ENCODE measurements at regions not wholly inside any gene's neighbourhood (a gene's known extent, or its start where the extent isn't known, plus 50 kb on each side); places are given as distances from the start of the nearest gene placed in this dataset.

DNA sequence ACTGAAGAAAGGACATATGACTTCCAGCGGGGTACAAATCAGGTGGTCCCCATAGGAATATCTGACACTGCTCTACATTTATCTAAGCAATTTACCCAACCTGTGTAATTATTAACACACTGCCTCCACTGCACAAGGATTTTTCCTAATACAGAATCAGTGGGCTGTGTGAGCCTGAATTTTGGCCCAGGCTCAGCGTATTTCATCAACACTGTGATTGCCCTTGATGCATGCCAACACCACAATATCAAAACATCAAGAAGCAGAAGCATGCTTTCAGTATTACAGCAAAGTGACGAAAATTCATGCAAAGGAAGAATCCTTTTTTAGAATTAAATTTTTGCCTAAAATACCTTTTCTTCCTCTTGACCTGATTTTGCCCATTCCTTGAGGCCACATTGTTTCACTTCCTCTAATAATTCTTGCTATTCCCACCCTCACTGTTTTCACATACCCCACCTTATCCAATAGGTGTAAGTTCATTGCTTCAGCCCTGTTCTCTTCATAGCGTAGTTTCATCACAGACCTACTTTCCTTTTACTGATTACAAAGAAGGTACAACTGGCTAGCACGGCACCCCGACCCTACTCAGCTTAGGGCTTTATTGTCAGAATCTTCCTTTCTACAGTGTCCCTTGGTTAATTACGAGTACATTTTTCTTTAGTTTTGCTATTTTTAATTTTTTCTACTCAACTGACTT is 83.7 kb upstream of the PTCHD4 start:
- ATAC-seq (replicated peaks in 1 of 4) (no peak), DNase-seq (no peak)
- Histone ChIP-seq H3K27ac (ENCODE audit: low read length) (no peak overlapping the region), H3K27me3 (replicated peaks in 1 of 2; ENCODE audit: control insufficient read depth in 2 of 2, extremely low read depth in 1 of 2, insufficient read depth in 2 of 2, low read length in 1 of 2) (no peaks in the 10 kb centered on the region), H3K4me3 (ENCODE audit: control insufficient read depth in 1 of 2, extremely low read depth in 1 of 2, low read length in 1 of 2) (no peak overlapping the region), H3K36me3 (ENCODE audit: control insufficient read depth in 2 of 2, extremely low read depth in 1 of 2, insufficient read depth in 1 of 2, low read length in 1 of 2) (no peaks in the 10 kb centered on the region), H3K4me1 (ENCODE audit: control insufficient read depth in 1 of 2, extremely low read depth in 1 of 2, insufficient read depth in 2 of 2, low read length in 2 of 2) (no peaks in the 10 kb centered on the region), H3K9me3 (no peaks in the 10 kb centered on the region)
- Mint-ChIP-seq H3K4me3 (no peak overlapping the region), H3K36me3 (no peaks in the 10 kb centered on the region), H3K27ac (no peak overlapping the region), H3K4me1 (no peaks in the 10 kb centered on the region), H3K9me3 (peaks cover 2 to 7% (median 3%) of the 10 kb centered on the region in 3 donors), H3K27me3 (no peaks in the 10 kb centered on the region)
- WGBS (ENCODE audit: insufficient coverage) = 59% methylated on average over 4 of the region's 7 CpGs
- ChIA-PET CTCF (no interaction called here), POLR2A (no interaction called here)

DNA sequence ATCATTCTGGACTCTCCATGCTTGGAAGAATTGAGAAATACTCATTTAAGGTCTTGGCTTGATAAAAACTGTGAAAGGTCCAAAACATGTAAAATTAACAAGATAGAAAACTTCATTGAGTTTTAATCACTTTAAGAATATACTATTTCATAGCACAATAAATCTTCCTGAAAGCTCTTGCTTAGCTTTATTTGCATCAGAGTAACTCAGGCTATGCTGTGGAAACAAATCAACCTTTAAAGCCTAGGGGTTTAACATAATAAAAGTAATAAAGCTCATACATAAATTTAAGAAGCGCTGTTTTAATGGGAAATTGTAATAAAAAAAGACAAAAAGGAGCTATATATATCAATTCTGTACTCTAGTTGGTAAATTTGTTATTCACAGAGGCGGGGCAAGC is 77.2 kb upstream of the PTCHD4 start:
- CTCF ChIA-PET = no interaction called here
- POLR2A ChIA-PET = no interaction called here
- Histone ChIP-seq H3K4me3 (ENCODE audit: control insufficient read depth in 1 of 2, extremely low read depth in 1 of 2, low read length in 1 of 2) (no peak overlapping the region), H3K4me1 (ENCODE audit: control insufficient read depth in 1 of 2, extremely low read depth in 1 of 2, insufficient read depth in 2 of 2, low read length in 2 of 2) (no peaks in the 10 kb centered on the region), H3K27ac (ENCODE audit: low read length) (no peak overlapping the region), H3K27me3 (replicated peaks in 1 of 2; ENCODE audit: control insufficient read depth in 2 of 2, extremely low read depth in 1 of 2, insufficient read depth in 2 of 2, low read length in 1 of 2) (no peaks in the 10 kb centered on the region), H3K36me3 (ENCODE audit: control insufficient read depth in 2 of 2, extremely low read depth in 1 of 2, insufficient read depth in 1 of 2, low read length in 1 of 2) (no peaks in the 10 kb centered on the region), H3K9me3 (no peaks in the 10 kb centered on the region)
- no peak for ATAC-seq (replicated peaks in 1 of 4)
- Mint-ChIP-seq H3K27ac (no peak overlapping the region), H3K4me3 (no peak overlapping the region), H3K36me3 (no peaks in the 10 kb centered on the region), H3K27me3 (no peaks in the 10 kb centered on the region), H3K4me1 (no peaks in the 10 kb centered on the region), H3K9me3 (peaks cover 0 to 4% (median 3%) of the 10 kb centered on the region in 3 donors)
- DNase-seq = no peak
- WGBS (ENCODE audit: insufficient coverage) = no CpG with 5 or more reads among the region's 2 CpGs

DNA sequence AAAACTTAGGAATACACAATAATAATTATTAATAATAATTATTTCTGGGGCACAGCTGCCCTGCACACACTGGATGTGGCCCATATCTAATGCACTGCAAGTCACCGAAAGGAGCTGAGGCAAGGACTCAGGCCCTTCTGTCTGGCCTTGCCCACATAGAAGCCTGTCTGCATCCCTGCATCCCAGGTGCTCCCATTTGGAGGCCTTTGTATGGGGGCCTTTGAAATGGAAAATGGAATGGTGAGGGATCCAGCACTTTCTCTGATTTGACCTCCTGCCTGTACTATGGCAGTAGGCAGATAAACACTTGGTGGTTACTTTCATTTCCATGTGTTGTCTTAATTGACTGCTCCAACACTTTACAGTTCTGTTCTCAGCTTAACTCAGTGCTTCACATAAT is 75.7 kb upstream of the PTCHD4 start:
- ChIA-PET POLR2A (no interaction called here), CTCF (no interaction called here)
- Mint-ChIP-seq H3K27me3 (no peaks in the 10 kb centered on the region), H3K9me3 (peaks cover 0 to 4% (median 3%) of the 10 kb centered on the region in 3 donors), H3K4me1 (no peaks in the 10 kb centered on the region), H3K27ac (no peak overlapping the region), H3K4me3 (no peak overlapping the region), H3K36me3 (no peaks in the 10 kb centered on the region)
- no peak overlapping the region for H3K27ac ChIP-seq (ENCODE audit: low read length)
- H3K27me3 ChIP-seq (replicated peaks in 1 of 2; ENCODE audit: control insufficient read depth in 2 of 2, extremely low read depth in 1 of 2, insufficient read depth in 2 of 2, low read length in 1 of 2) = no peaks in the 10 kb centered on the region
- no peak for DNase-seq
- H3K9me3 ChIP-seq = no peaks in the 10 kb centered on the region
- no peaks in the 10 kb centered on the region for H3K4me1 ChIP-seq (ENCODE audit: control insufficient read depth in 1 of 2, extremely low read depth in 1 of 2, insufficient read depth in 2 of 2, low read length in 2 of 2)
- 100% methylated on average over 1 of the region's 1 CpG for WGBS (ENCODE audit: insufficient coverage)
- H3K36me3 ChIP-seq (ENCODE audit: control insufficient read depth in 2 of 2, extremely low read depth in 1 of 2, insufficient read depth in 1 of 2, low read length in 1 of 2) = no peaks in the 10 kb centered on the region
- no peak overlapping the region for H3K4me3 ChIP-seq (ENCODE audit: control insufficient read depth in 1 of 2, extremely low read depth in 1 of 2, low read length in 1 of 2)
- no peak for ATAC-seq (replicated peaks in 1 of 4)

DNA sequence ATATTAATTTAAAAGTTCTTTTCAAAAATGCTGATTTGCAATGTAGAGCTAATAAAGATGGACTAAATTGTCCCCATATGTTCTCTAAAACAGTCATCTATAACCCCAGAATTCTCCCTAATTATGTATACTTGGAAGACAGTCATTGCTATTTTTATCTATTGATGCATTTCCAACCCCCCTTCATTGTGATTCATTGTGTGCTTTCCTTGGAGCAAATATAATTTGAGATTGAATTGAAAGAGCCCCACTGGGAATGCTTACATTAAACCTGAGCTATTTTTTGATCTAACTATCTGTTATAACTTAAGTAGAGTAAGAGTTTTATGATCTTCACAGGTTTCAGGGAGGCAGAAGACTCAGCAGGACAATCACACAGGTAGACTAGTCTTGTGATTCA is 73.7 kb upstream of the PTCHD4 start:
- Histone ChIP-seq H3K36me3 (ENCODE audit: control insufficient read depth in 2 of 2, extremely low read depth in 1 of 2, insufficient read depth in 1 of 2, low read length in 1 of 2) (no peaks in the 10 kb centered on the region), H3K4me3 (ENCODE audit: control insufficient read depth in 1 of 2, extremely low read depth in 1 of 2, low read length in 1 of 2) (no peak overlapping the region), H3K9me3 (no peaks in the 10 kb centered on the region), H3K4me1 (ENCODE audit: control insufficient read depth in 1 of 2, extremely low read depth in 1 of 2, insufficient read depth in 2 of 2, low read length in 2 of 2) (no peaks in the 10 kb centered on the region), H3K27me3 (replicated peaks in 1 of 2; ENCODE audit: control insufficient read depth in 2 of 2, extremely low read depth in 1 of 2, insufficient read depth in 2 of 2, low read length in 1 of 2) (no peaks in the 10 kb centered on the region), H3K27ac (ENCODE audit: low read length) (no peak overlapping the region)
- CTCF ChIA-PET = no interaction called here
- Mint-ChIP-seq H3K4me3 (no peak overlapping the region), H3K27ac (no peak overlapping the region), H3K27me3 (no peaks in the 10 kb centered on the region), H3K4me1 (no peaks in the 10 kb centered on the region), H3K9me3 (peaks cover 2 to 4% (median 3%) of the 10 kb centered on the region in 3 donors), H3K36me3 (no peaks in the 10 kb centered on the region)
- ATAC-seq (replicated peaks in 1 of 4) (no peak), DNase-seq (no peak)
- POLR2A ChIA-PET = no interaction called here

DNA sequence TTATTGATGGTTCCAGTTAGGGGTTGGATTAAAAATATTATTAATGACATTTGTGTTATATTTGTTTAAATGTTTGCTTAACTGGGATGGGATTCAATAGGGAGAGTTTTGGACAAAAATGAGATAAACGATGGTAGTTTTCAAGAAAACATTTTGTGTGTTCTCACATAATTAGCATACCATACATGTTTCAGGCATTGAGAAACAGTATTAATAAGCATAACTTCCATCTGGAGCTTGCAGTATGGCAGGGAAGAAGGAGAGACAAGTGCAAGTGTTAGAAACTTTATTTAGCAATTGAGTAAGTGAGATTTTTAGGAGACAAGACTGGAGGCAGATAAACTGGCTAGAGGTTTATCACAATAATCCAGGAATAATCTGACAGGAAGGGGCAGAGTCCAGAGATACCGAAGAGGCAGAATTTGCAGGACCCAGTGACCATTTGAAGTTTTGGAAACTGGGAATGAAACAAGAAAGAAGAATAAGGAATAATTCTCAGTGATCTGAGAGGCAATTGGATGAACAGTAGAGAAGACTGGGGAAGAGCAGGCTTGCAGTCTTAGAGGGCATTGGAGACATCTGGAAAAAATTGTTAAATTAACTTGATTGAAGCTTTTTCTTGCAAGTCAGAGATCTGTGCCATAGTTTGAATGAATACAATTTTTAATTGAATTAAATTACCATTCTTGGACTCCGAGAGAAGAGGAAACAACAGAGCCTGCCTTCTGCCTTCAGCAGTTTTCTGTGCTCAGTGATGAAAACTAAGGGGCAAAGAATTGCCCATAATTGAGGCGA is 73.0 kb upstream of the PTCHD4 start:
- Histone ChIP-seq H3K27me3 (replicated peaks in 1 of 2; ENCODE audit: control insufficient read depth in 2 of 2, extremely low read depth in 1 of 2, insufficient read depth in 2 of 2, low read length in 1 of 2) (no peaks in the 10 kb centered on the region), H3K9me3 (no peaks in the 10 kb centered on the region), H3K4me1 (ENCODE audit: control insufficient read depth in 1 of 2, extremely low read depth in 1 of 2, insufficient read depth in 2 of 2, low read length in 2 of 2) (no peaks in the 10 kb centered on the region), H3K27ac (ENCODE audit: low read length) (no peak overlapping the region), H3K4me3 (ENCODE audit: control insufficient read depth in 1 of 2, extremely low read depth in 1 of 2, low read length in 1 of 2) (no peak overlapping the region), H3K36me3 (ENCODE audit: control insufficient read depth in 2 of 2, extremely low read depth in 1 of 2, insufficient read depth in 1 of 2, low read length in 1 of 2) (no peaks in the 10 kb centered on the region)
- Mint-ChIP-seq H3K4me3 (no peak overlapping the region), H3K27me3 (no peaks in the 10 kb centered on the region), H3K4me1 (no peaks in the 10 kb centered on the region), H3K9me3 (peaks cover 2 to 7% (median 4%) of the 10 kb centered on the region in 3 donors), H3K27ac (no peak overlapping the region), H3K36me3 (no peaks in the 10 kb centered on the region)
- ATAC-seq (replicated peaks in 1 of 4) = no peak
- POLR2A ChIA-PET = no interaction called here
- CTCF ChIA-PET = no interaction called here
- WGBS (ENCODE audit: insufficient coverage) = 60% methylated on average over 1 of the region's 4 CpGs
- DNase-seq = no peak

DNA sequence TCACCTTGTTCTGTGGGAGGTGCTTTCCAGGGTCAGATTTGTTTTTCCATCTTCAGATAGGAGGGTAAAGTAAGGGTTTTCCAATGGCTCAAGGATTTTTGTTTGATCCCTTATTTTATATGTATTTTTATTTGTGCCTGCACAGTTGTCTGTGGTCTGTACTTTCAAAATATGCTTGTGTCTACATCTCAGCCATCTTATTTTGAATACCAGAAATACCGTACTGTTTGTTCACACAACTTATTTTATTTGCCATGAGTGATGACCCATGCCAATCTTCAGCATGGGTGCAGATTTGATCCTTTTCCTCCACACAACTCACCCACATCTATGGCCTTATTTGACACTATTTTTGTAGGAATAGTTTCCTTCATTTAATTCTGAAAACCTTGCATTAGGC is 72.2 kb upstream of the PTCHD4 start:
- no peaks in the 10 kb centered on the region for H3K27me3 Mint-ChIP-seq
- no peaks in the 10 kb centered on the region for H3K36me3 ChIP-seq (ENCODE audit: control insufficient read depth in 2 of 2, extremely low read depth in 1 of 2, insufficient read depth in 1 of 2, low read length in 1 of 2)
- 83% methylated on average over 1 of the region's 1 CpG for WGBS (ENCODE audit: insufficient coverage)
- no peaks in the 10 kb centered on the region for H3K4me1 ChIP-seq (ENCODE audit: control insufficient read depth in 1 of 2, extremely low read depth in 1 of 2, insufficient read depth in 2 of 2, low read length in 2 of 2)
- H3K27ac Mint-ChIP-seq = no peak overlapping the region
- no peak overlapping the region for H3K27ac ChIP-seq (ENCODE audit: low read length)
- peaks cover 2 to 7% (median 4%) of the 10 kb centered on the region in 3 donors for H3K9me3 Mint-ChIP-seq
- POLR2A ChIA-PET = no interaction called here
- DNase-seq (no peak), ATAC-seq (replicated peaks in 1 of 4) (no peak)
- no peaks in the 10 kb centered on the region for H3K4me1 Mint-ChIP-seq
- CTCF ChIA-PET = no interaction called here
- H3K27me3 ChIP-seq (replicated peaks in 1 of 2; ENCODE audit: control insufficient read depth in 2 of 2, extremely low read depth in 1 of 2, insufficient read depth in 2 of 2, low read length in 1 of 2) = no peaks in the 10 kb centered on the region
- H3K36me3 Mint-ChIP-seq = no peaks in the 10 kb centered on the region
- no peaks in the 10 kb centered on the region for H3K9me3 ChIP-seq
- H3K4me3 Mint-ChIP-seq = no peak overlapping the region
- H3K4me3 ChIP-seq (ENCODE audit: control insufficient read depth in 1 of 2, extremely low read depth in 1 of 2, low read length in 1 of 2) = no peak overlapping the region
